Muscle of arm (tissue), 1 donor: ENCODE measurements at regions not wholly inside any gene's neighbourhood (a gene's known extent, or its start where the extent isn't known, plus 50 kb on each side); places are given as distances from the start of the nearest gene placed in this dataset.
"Not testable (repeated sequence)": the region's sequence is repeated elsewhere in the genome, so short reads cannot be mapped to it uniquely, and the experiment has no call there.

ENCODE experiments used
- DNase-seq: peaks from one replicate; pipeline ENCODE4 v3.0.0-alpha.2; 2013

- DNase-seq = no peak
Observed at GRCh38 chr14:27612121-27612520, 1014.3 kb upstream of the NOVA1 start.

- DNase-seq = no peak
Observed at GRCh38 chr14:27613102-27613501, 1015.3 kb upstream of the NOVA1 start.

GRCh38 chr14:27623782-27624181 lies 1025.9 kb upstream of the NOVA1 start:
- no peak for DNase-seq

- no peak for DNase-seq
Observed at GRCh38 chr14:27634056-27634970, 1036.5 kb upstream of the NOVA1 start.

- DNase-seq = not testable (repeated sequence)
Observed at GRCh38 chr14:27640688-27641087, 1042.9 kb upstream of the NOVA1 start.

- no peak for DNase-seq
Observed at GRCh38 chr14:27642251-27642866, 1044.5 kb upstream of the NOVA1 start.

- DNase-seq = no peak
Observed at GRCh38 chr14:27660683-27661082, 1062.8 kb upstream of the NOVA1 start.

GRCh38 chr14:27668531-27668930 lies 1070.7 kb upstream of the NOVA1 start:
- DNase-seq = no peak

GRCh38 chr14:27672047-27672446 lies 1074.2 kb upstream of the NOVA1 start:
- DNase-seq = no peak

GRCh38 chr14:27672811-27673737 lies 1075.2 kb upstream of the NOVA1 start:
- peak; percentile 46 for DNase-seq

GRCh38 chr14:27686137-27686536 lies 1080.5 kb upstream of the FOXG1 start:
- no peak for DNase-seq

GRCh38 chr14:27688841-27689444 lies 1077.6 kb upstream of the FOXG1 start:
- no peak for DNase-seq

- no peak for DNase-seq
Observed at GRCh38 chr14:27712364-27712763, 1054.2 kb upstream of the FOXG1 start.

GRCh38 chr14:27715561-27715960 lies 1051.0 kb upstream of the FOXG1 start:
- no peak for DNase-seq

- no peak for DNase-seq
Observed at GRCh38 chr14:27721760-27722159, 1044.8 kb upstream of the FOXG1 start.

- no peak for DNase-seq
Observed at GRCh38 chr14:27725482-27725881, 1041.1 kb upstream of the FOXG1 start.

GRCh38 chr14:27727251-27727770 lies 1039.3 kb upstream of the FOXG1 start:
- peak; percentile 7 for DNase-seq

- DNase-seq = no peak
Observed at GRCh38 chr14:27730204-27730603, 1036.4 kb upstream of the FOXG1 start.

GRCh38 chr14:27739657-27740156 lies 1026.9 kb upstream of the FOXG1 start:
- no peak for DNase-seq

- no peak for DNase-seq
Observed at GRCh38 chr14:27750114-27750513, 1016.5 kb upstream of the FOXG1 start.

GRCh38 chr14:27757642-27758041 lies 1008.9 kb upstream of the FOXG1 start:
- DNase-seq = not testable (repeated sequence)
